ENCODE measurements at regions not wholly inside any gene's neighbourhood (a gene's known extent, or its start where the extent isn't known, plus 50 kb on each side); places are given as distances from the start of the nearest gene placed in this dataset.

- TF ChIP-seq CTCF (IDR thresholded peaks at IDR 0.05) (no peak), POLR2A (IDR thresholded peaks at IDR 0.05; ENCODE audit: low read length) (no peak), USF2 (IDR thresholded peaks at IDR 0.05) (no peak), SREBF2 (IDR thresholded peaks at IDR 0.05) (no peak), POLR2AphosphoS2 (conservative IDR thresholded peaks at IDR 0.05; ENCODE audit: low read length) (no peak), MAX (IDR thresholded peaks at IDR 0.05) (no peak), MAZ (IDR thresholded peaks at IDR 0.05; ENCODE audit: borderline replicate concordance, low read depth, low read length) (no peak), RNF2 (IDR thresholded peaks at IDR 0.05; ENCODE audit: borderline replicate concordance, low read depth) (no peak)
These were observed 395.8 kb downstream of the PTPRU start for GRCh38 chr1:29631836-29632805.
